Activated CD8-positive, alpha-beta T cell treated with anti-CD3 and anti-CD28 coated beads for 36 hours (primary cell): ENCODE measurements at regions not wholly inside any gene's neighbourhood (a gene's known extent, or its start where the extent isn't known, plus 50 kb on each side); places are given as distances from the start of the nearest gene placed in this dataset.

ENCODE experiments used
- ATAC-seq: fragments of 200-7000 bp; cut with Tn5 transposase; one replicate; pipeline ENCODE4 v1.10.0; 2021; ENCODE audit warnings: mild to moderate bottlenecking, moderate library complexity
- CTCF ChIA-PET: fragments of 350-600 bp; sonication (Branson Sonifier 250); formaldehyde crosslinking; loops from one replicate; lab custom pipeline; 2021; ENCODE audit warnings: antibody characterized with exemption; lab: Charles Lee
- POLR2A ChIA-PET: fragments of 350-600 bp; sonication (Branson Sonifier 250); formaldehyde crosslinking; loops from one replicate; lab custom pipeline; 2021; ENCODE audit warnings: antibody characterized with exemption; lab: Charles Lee
- DNase-seq: peaks from one replicate; pipeline ENCODE4 v3.0.0-alpha.2; 2020
- H3K27ac Mint-ChIP-seq: one replicate; pipeline ENCODE4 v1.8.0; 2021; ENCODE audit warnings: mild to moderate bottlenecking, mixed read lengths
- H3K27me3 Mint-ChIP-seq: one replicate; pipeline ENCODE4 v1.8.0; 2021; ENCODE audit warnings: mixed read lengths
- H3K36me3 Mint-ChIP-seq: one replicate; pipeline ENCODE4 v1.8.0; 2021; ENCODE audit warnings: low read depth, mixed read lengths
- H3K4me1 Mint-ChIP-seq: one replicate; pipeline ENCODE4 v1.8.0; 2021; ENCODE audit warnings: low read depth, mixed read lengths
- H3K4me3 Mint-ChIP-seq: one replicate; pipeline ENCODE4 v1.8.0; 2021; ENCODE audit warnings: mild to moderate bottlenecking, moderate library complexity, mixed read lengths
- H3K9me3 Mint-ChIP-seq: one replicate; pipeline ENCODE4 v1.8.0; 2021; ENCODE audit warnings: mixed read lengths
- intact Hi-C: fragments of 100-400 bp; cut with micrococcal nuclease; formaldehyde crosslinking; loops from one replicate; pipeline ENCODE4 v1.10.0; 2022
- TF ChIP-seq, protein P1 (sequence below): fragments of 200-600 bp; IDR thresholded peaks from one replicate; pipeline ENCODE4 v1.8.0; 2022; ENCODE audit warnings: antibody characterized with exemption, mild to moderate bottlenecking

DNA sequence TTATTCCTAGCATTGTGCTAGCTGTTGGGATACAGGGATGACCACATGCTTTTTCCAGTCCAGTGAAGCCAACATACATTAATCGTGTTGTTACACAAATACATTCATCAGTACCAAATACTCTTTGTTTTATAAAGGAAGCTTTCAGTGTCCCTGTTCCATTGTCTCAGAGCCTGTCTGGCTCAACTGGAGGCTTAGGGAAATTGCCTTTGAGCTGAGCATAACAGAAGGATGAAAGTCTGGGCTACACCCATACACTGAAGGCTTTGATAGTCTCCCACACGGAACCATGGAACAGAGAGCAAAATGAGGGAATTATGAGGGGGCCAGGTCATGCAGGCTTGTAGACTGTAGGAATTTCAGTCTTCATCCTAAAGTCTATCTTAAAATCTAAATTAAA lies 126.4 kb upstream of the KCNQ5 start:
- ATAC-seq (no peak), DNase-seq (no peak)
- no peaks in the 10 kb centered on the region for H3K9me3 Mint-ChIP-seq
- H3K27ac Mint-ChIP-seq: no peak overlapping the region
- ChIA-PET CTCF (no interaction called here), POLR2A (no interaction called here)
- H3K27me3 Mint-ChIP-seq: peaks cover 15% of the 10 kb centered on the region
- no peak overlapping the region for H3K4me3 Mint-ChIP-seq
- no peaks in the 10 kb centered on the region for H3K36me3 Mint-ChIP-seq
- intact Hi-C loops: no loop called here
- no peaks in the 10 kb centered on the region for H3K4me1 Mint-ChIP-seq
- TF ChIP-seq, protein P1, sequence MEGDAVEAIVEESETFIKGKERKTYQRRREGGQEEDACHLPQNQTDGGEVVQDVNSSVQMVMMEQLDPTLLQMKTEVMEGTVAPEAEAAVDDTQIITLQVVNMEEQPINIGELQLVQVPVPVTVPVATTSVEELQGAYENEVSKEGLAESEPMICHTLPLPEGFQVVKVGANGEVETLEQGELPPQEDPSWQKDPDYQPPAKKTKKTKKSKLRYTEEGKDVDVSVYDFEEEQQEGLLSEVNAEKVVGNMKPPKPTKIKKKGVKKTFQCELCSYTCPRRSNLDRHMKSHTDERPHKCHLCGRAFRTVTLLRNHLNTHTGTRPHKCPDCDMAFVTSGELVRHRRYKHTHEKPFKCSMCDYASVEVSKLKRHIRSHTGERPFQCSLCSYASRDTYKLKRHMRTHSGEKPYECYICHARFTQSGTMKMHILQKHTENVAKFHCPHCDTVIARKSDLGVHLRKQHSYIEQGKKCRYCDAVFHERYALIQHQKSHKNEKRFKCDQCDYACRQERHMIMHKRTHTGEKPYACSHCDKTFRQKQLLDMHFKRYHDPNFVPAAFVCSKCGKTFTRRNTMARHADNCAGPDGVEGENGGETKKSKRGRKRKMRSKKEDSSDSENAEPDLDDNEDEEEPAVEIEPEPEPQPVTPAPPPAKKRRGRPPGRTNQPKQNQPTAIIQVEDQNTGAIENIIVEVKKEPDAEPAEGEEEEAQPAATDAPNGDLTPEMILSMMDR: no peak

DNA sequence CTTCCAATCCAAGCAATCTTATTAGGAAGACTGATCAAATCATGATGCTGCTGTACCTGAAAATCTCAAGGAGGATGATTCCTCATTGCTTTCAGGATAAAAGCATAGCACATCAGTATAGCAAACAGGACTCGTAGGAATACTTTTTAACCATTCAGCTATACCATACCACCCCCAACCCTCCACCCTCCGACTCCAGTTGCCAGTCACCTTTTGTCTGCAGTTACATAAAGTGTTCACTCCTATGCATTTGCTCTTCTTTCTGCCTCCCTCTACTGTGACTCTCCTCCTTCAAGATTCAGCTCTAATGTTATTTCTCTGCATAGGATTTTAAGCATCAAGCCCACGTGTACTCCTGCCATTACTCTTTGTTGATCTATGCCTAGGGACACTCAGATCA lies 124.7 kb upstream of the KCNQ5 start:
- ATAC-seq (no peak), DNase-seq (no peak)
- Mint-ChIP-seq H3K4me1 (no peaks in the 10 kb centered on the region), H3K36me3 (no peaks in the 10 kb centered on the region), H3K27ac (no peak overlapping the region), H3K4me3 (no peak overlapping the region), H3K9me3 (no peaks in the 10 kb centered on the region), H3K27me3 (peaks cover 11% of the 10 kb centered on the region)
- intact Hi-C loops: no loop called here
- ChIA-PET POLR2A (no interaction called here), CTCF (no interaction called here)
- TF ChIP-seq, protein P1: no peak

DNA sequence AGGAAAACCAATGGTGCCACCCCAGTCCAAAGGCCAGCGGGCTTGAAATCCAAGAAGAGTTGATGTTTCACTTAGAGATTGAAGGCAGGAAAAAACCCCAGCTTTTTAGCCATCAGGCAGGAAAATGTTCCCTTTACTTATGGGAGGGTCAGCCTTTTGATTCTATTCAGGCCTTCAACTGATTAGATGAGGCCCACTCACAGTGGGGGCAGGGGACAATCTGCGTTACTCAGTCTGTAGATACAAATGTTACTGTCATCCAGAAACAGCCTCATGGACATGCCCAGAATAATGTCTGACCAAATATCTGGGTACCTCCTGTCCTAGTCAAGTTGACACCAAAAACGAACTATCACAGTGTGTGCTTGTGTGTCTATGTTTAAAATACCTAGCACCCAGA lies 121.2 kb upstream of the KCNQ5 start:
- Mint-ChIP-seq H3K4me3 (no peak overlapping the region), H3K27me3 (peaks cover 14% of the 10 kb centered on the region), H3K9me3 (no peaks in the 10 kb centered on the region), H3K36me3 (no peaks in the 10 kb centered on the region), H3K4me1 (no peaks in the 10 kb centered on the region), H3K27ac (no peak overlapping the region)
- no peak for DNase-seq
- intact Hi-C loops: no loop called here
- ChIA-PET CTCF (no interaction called here), POLR2A (no interaction called here)
- no peak for ATAC-seq
- TF ChIP-seq, protein P1: no peak

DNA sequence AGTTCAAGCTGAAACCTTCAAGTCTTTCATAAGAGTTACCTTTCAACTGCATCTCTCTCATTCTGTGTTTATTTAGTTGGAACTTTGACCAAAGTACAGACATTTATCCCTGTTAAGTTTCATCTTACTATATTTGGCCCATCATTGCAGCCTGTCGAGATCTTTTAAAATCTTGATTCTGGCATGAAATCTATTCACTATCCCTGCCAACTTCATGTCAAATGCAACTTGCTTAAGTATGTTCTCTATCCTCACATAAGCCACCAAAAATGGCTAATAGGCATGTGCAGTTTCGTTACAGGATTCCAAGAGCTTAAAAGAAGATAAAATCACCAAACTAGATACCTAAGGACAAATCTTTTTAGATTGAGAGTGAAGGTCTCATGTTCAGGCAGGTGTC lies 117.5 kb upstream of the KCNQ5 start:
- H3K4me3 Mint-ChIP-seq: no peak overlapping the region
- intact Hi-C loops: no loop called here
- no peaks in the 10 kb centered on the region for H3K9me3 Mint-ChIP-seq
- ChIA-PET CTCF (interaction anchor here (1.1 kb wide), 1 partner anchor 92 kb away, joined by 4 read pairs; no protein-coding TSS in a partner anchor), POLR2A (no interaction called here)
- ATAC-seq (no peak), DNase-seq (no peak)
- H3K4me1 Mint-ChIP-seq: no peaks in the 10 kb centered on the region
- H3K27me3 Mint-ChIP-seq: peaks cover 8% of the 10 kb centered on the region
- TF ChIP-seq, protein P1: no peak
- no peaks in the 10 kb centered on the region for H3K36me3 Mint-ChIP-seq
- no peak overlapping the region for H3K27ac Mint-ChIP-seq

- no peaks in the 10 kb centered on the region for H3K36me3 Mint-ChIP-seq
- intact Hi-C loops: no loop called here
- no peak for ATAC-seq
- DNase-seq: no peak
- no peak overlapping the region for H3K27ac Mint-ChIP-seq
- no peak overlapping the region for H3K4me3 Mint-ChIP-seq
- ChIA-PET POLR2A (no interaction called here), CTCF (interaction anchor here (1.1 kb wide), 1 partner anchor 94 kb away, joined by 4 read pairs; no protein-coding TSS in a partner anchor)
- H3K4me1 Mint-ChIP-seq: no peaks in the 10 kb centered on the region
- H3K27me3 Mint-ChIP-seq: peaks cover 11% of the 10 kb centered on the region
- TF ChIP-seq, protein P1: no peak
- H3K9me3 Mint-ChIP-seq: no peaks in the 10 kb centered on the region
Measured at GRCh38 chr6:72505446-72505845, 116.4 kb upstream of the KCNQ5 start.
